ENCODE measurements at regions not wholly inside any gene's neighbourhood (a gene's known extent, or its start where the extent isn't known, plus 50 kb on each side); places are given as distances from the start of the nearest gene placed in this dataset.
"Not testable (repeated sequence)": the region's sequence is repeated elsewhere in the genome, so short reads cannot be mapped to it uniquely, and the experiment has no call there.

GRCh38 chr20:30515915-30516314 is 741.5 kb upstream of the DEFB115 start:
- H3K27ac Mint-ChIP-seq; H3K27me3 Mint-ChIP-seq; H3K4me3 Mint-ChIP-seq; DNase-seq; POLR2A ChIA-PET; H3K4me1 Mint-ChIP-seq; CTCF ChIA-PET; ATAC-seq; H3K36me3 Mint-ChIP-seq (ENCODE audit: low read depth); intact Hi-C loops (cut with DNase I, micrococcal nuclease): not testable (repeated sequence)
- H3K9me3 Mint-ChIP-seq (ENCODE audit: low read depth): peaks cover 21% of the 10 kb centered on the region

GRCh38 chr20:30518906-30519305 is 738.6 kb upstream of the DEFB115 start:
- intact Hi-C loops (cut with DNase I, micrococcal nuclease): not testable (repeated sequence)

GRCh38 chr20:30521686-30522415 is 735.6 kb upstream of the DEFB115 start:
- H3K9me3 Mint-ChIP-seq (ENCODE audit: low read depth); H3K27me3 Mint-ChIP-seq; H3K4me3 Mint-ChIP-seq; POLR2A ChIA-PET; ATAC-seq; intact Hi-C loops (cut with DNase I, micrococcal nuclease); H3K36me3 Mint-ChIP-seq (ENCODE audit: low read depth); H3K4me1 Mint-ChIP-seq; DNase-seq; CTCF ChIA-PET; H3K27ac Mint-ChIP-seq: not testable (repeated sequence)

More at GRCh38 chr20:30518906-30519305, 738.6 kb upstream of the DEFB115 start:
- H3K27me3 Mint-ChIP-seq; CTCF ChIA-PET; H3K36me3 Mint-ChIP-seq (ENCODE audit: low read depth); H3K4me1 Mint-ChIP-seq; H3K27ac Mint-ChIP-seq; DNase-seq; H3K4me3 Mint-ChIP-seq; POLR2A ChIA-PET; ATAC-seq: not testable (repeated sequence)
- H3K9me3 Mint-ChIP-seq (ENCODE audit: low read depth): peaks cover 16% of the 10 kb centered on the region

GRCh38 chr20:30524155-30524554 is 733.3 kb upstream of the DEFB115 start:
- H3K4me3 Mint-ChIP-seq; H3K27ac Mint-ChIP-seq; ATAC-seq; intact Hi-C loops (cut with DNase I, micrococcal nuclease); CTCF ChIA-PET; DNase-seq; H3K4me1 Mint-ChIP-seq; H3K36me3 Mint-ChIP-seq (ENCODE audit: low read depth); H3K9me3 Mint-ChIP-seq (ENCODE audit: low read depth); POLR2A ChIA-PET; H3K27me3 Mint-ChIP-seq: not testable (repeated sequence)

- H3K27ac Mint-ChIP-seq; ATAC-seq; POLR2A ChIA-PET; H3K4me3 Mint-ChIP-seq; H3K36me3 Mint-ChIP-seq (ENCODE audit: low read depth); H3K4me1 Mint-ChIP-seq; DNase-seq; CTCF ChIA-PET; intact Hi-C loops (cut with DNase I, micrococcal nuclease); H3K27me3 Mint-ChIP-seq: not testable (repeated sequence)
- peaks cover 10% of the 10 kb centered on the region for H3K9me3 Mint-ChIP-seq (ENCODE audit: low read depth)
Observed at GRCh38 chr20:30524761-30525160, 732.7 kb upstream of the DEFB115 start.

- not testable (repeated sequence) for H3K4me3 Mint-ChIP-seq, DNase-seq
Observed at GRCh38 chr20:30533653-30534052, 723.8 kb upstream of the DEFB115 start.

GRCh38 chr20:30537459-30537858 is 720.0 kb upstream of the DEFB115 start:
- H3K4me3 Mint-ChIP-seq; H3K27ac Mint-ChIP-seq; DNase-seq; H3K9me3 Mint-ChIP-seq (ENCODE audit: low read depth); POLR2A ChIA-PET; CTCF ChIA-PET; H3K4me1 Mint-ChIP-seq; intact Hi-C loops (cut with DNase I, micrococcal nuclease); H3K36me3 Mint-ChIP-seq (ENCODE audit: low read depth); H3K27me3 Mint-ChIP-seq; ATAC-seq: not testable (repeated sequence)

More at GRCh38 chr20:30533653-30534052, 723.8 kb upstream of the DEFB115 start:
- H3K27me3 Mint-ChIP-seq; H3K9me3 Mint-ChIP-seq (ENCODE audit: low read depth); ATAC-seq; H3K4me1 Mint-ChIP-seq; H3K27ac Mint-ChIP-seq; POLR2A ChIA-PET; CTCF ChIA-PET; H3K36me3 Mint-ChIP-seq (ENCODE audit: low read depth); intact Hi-C loops (cut with DNase I, micrococcal nuclease): not testable (repeated sequence)

GRCh38 chr20:30540330-30541069 is 717.0 kb upstream of the DEFB115 start:
- H3K4me1 Mint-ChIP-seq; H3K36me3 Mint-ChIP-seq (ENCODE audit: low read depth); H3K9me3 Mint-ChIP-seq (ENCODE audit: low read depth); ATAC-seq; intact Hi-C loops (cut with DNase I, micrococcal nuclease); DNase-seq; POLR2A ChIA-PET; H3K4me3 Mint-ChIP-seq; H3K27me3 Mint-ChIP-seq; H3K27ac Mint-ChIP-seq; CTCF ChIA-PET: not testable (repeated sequence)

GRCh38 chr20:30551236-30551635 is 706.2 kb upstream of the DEFB115 start:
- ATAC-seq, POLR2A ChIA-PET: not testable (repeated sequence)

GRCh38 chr20:30556797-30557196 is 700.7 kb upstream of the DEFB115 start:
- H3K9me3 Mint-ChIP-seq (ENCODE audit: low read depth); intact Hi-C loops (cut with DNase I, micrococcal nuclease): not testable (repeated sequence)

More at GRCh38 chr20:30551236-30551635, 706.2 kb upstream of the DEFB115 start:
- DNase-seq; H3K36me3 Mint-ChIP-seq (ENCODE audit: low read depth); CTCF ChIA-PET; H3K4me3 Mint-ChIP-seq; H3K27me3 Mint-ChIP-seq; H3K27ac Mint-ChIP-seq; H3K9me3 Mint-ChIP-seq (ENCODE audit: low read depth); H3K4me1 Mint-ChIP-seq; intact Hi-C loops (cut with DNase I, micrococcal nuclease): not testable (repeated sequence)

GRCh38 chr20:30565086-30565485 is 692.4 kb upstream of the DEFB115 start:
- POLR2A ChIA-PET; CTCF ChIA-PET; ATAC-seq; H3K4me1 Mint-ChIP-seq; H3K4me3 Mint-ChIP-seq; H3K27me3 Mint-ChIP-seq; intact Hi-C loops (cut with DNase I, micrococcal nuclease); H3K36me3 Mint-ChIP-seq (ENCODE audit: low read depth); H3K27ac Mint-ChIP-seq; DNase-seq; H3K9me3 Mint-ChIP-seq (ENCODE audit: low read depth): not testable (repeated sequence)

More at GRCh38 chr20:30556797-30557196, 700.7 kb upstream of the DEFB115 start:
- DNase-seq; H3K4me3 Mint-ChIP-seq; H3K36me3 Mint-ChIP-seq (ENCODE audit: low read depth); H3K4me1 Mint-ChIP-seq; ATAC-seq; H3K27ac Mint-ChIP-seq; POLR2A ChIA-PET; CTCF ChIA-PET; H3K27me3 Mint-ChIP-seq: not testable (repeated sequence)

- CTCF ChIA-PET: not testable (repeated sequence)
Observed at GRCh38 chr20:30569867-30570266, 687.6 kb upstream of the DEFB115 start.

More at GRCh38 chr20:30569867-30570266, 687.6 kb upstream of the DEFB115 start:
- ATAC-seq; H3K9me3 Mint-ChIP-seq (ENCODE audit: low read depth); H3K36me3 Mint-ChIP-seq (ENCODE audit: low read depth); H3K27me3 Mint-ChIP-seq; intact Hi-C loops (cut with DNase I, micrococcal nuclease); H3K4me3 Mint-ChIP-seq; POLR2A ChIA-PET; H3K4me1 Mint-ChIP-seq; DNase-seq; H3K27ac Mint-ChIP-seq: not testable (repeated sequence)

Data from activated CD4-positive, alpha-beta T cell treated with anti-CD3 and anti-CD28 coated beads for 36 hours (primary cell).